Skeletal muscle cell (primary cell): ENCODE measurements at regions not wholly inside any gene's neighbourhood (a gene's known extent, or its start where the extent isn't known, plus 50 kb on each side); places are given as distances from the start of the nearest gene placed in this dataset.

ENCODE experiments used
- DNase-seq: peaks from one replicate; pipeline ENCODE4 v3.0.0-alpha.2; 2010; ENCODE audit warnings: low read depth
- H3K4me3 ChIP-seq: 2 replicates; pipeline ENCODE4 v1.5.1; 2011; ENCODE audit warnings: low read depth, mild to moderate bottlenecking, control low read depth, low read length, moderate library complexity

GRCh38 chr15:94177112-94177511 is 54.2 kb upstream of the MCTP2 start:
- no peak overlapping the region for H3K4me3 ChIP-seq
- no peak for DNase-seq

- DNase-seq, result no peak
- no peak overlapping the region for H3K4me3 ChIP-seq
These were observed 55.9 kb upstream of the MCTP2 start for GRCh38 chr15:94175420-94175819.

DNA sequence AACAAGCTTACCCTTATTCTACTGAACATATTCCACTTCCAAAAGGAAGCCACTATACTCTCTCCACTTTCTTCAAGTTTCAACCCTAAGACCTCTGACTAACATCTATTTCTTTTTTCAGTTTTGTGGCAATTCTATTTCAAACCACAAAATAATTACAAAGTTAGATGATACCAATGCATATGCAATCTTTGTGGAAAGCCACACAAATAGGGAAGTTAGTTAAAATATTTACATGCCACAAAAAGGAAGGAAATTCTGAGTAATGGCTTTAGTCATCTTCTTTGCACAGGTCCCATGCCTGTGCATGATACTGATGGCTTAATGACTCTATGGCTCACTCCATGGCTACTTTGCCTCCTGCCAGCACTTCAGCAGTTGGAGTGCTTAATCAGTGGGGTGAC is 57.0 kb upstream of the MCTP2 start:
- DNase-seq, result no peak
- no peak overlapping the region for H3K4me3 ChIP-seq

- H3K4me3 ChIP-seq, result no peak overlapping the region
- DNase-seq, result no peak
These were observed 63.1 kb upstream of the MCTP2 start for GRCh38 chr15:94168250-94168649.

- no peak for DNase-seq
- no peak overlapping the region for H3K4me3 ChIP-seq
These were observed 66.4 kb upstream of the MCTP2 start for GRCh38 chr15:94164971-94165370.

DNA sequence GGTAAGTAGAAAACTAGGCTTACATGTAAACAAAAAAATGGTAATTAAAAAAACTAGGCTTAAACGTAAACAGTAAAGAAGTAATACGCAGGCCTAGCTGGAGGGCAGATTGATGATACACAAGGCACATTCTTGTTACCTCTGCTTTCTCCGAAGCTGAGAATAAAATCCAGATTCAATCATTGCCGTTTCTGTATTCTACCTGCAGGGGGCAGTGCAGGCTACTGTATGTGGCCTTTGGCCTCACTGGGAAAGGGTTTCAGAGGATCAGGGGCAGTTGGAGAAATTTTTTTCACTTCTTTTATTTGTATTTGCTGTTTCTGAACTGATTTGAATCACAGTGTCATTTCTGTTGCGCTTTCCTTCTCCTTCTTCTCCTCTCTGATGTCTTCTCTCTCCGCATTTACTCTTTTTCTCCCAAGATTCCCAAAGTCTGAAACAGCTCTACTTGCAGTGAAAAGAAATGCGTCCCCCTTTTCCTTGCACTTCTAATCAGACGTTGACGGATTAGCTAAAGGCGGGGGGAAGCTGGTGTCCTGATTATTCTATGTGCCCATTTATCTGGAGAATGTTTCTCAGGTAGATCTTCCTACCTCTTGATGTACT is 67.1 kb upstream of the MCTP2 start:
- H3K4me3 ChIP-seq, result no peak overlapping the region
- no peak for DNase-seq

GRCh38 chr15:94162939-94163338 is 68.4 kb upstream of the MCTP2 start:
- no peak overlapping the region for H3K4me3 ChIP-seq
- DNase-seq, result no peak

- no peak overlapping the region for H3K4me3 ChIP-seq
- DNase-seq, result no peak
These were observed 77.1 kb upstream of the MCTP2 start for GRCh38 chr15:94154255-94154654.

DNA sequence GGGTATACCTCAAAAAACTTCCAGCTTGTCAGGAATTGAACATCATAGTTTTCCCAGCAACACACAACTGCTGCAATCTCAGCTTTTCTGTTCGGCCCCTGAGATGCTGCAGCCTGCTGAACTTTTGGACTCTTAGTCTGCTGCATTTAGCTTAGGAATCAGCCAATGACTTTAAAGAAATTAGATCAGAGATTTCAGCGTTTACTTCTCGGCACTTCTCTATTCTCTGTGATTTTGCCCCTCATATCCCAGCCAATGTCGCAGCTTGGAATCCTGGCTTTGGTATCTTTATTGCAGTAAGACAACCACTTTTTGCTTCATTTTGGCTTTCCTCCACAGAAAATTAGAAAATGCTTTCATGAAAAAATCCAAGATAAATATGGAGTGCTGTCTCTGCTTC is 86.3 kb upstream of the MCTP2 start:
- no peak overlapping the region for H3K4me3 ChIP-seq
- DNase-seq, result no peak

GRCh38 chr15:94141802-94142201 is 89.6 kb upstream of the MCTP2 start:
- no peak overlapping the region for H3K4me3 ChIP-seq
- DNase-seq, result no peak

- no peak for DNase-seq
- no peak overlapping the region for H3K4me3 ChIP-seq
These were observed 95.7 kb upstream of the MCTP2 start for GRCh38 chr15:94135486-94136147.

DNA sequence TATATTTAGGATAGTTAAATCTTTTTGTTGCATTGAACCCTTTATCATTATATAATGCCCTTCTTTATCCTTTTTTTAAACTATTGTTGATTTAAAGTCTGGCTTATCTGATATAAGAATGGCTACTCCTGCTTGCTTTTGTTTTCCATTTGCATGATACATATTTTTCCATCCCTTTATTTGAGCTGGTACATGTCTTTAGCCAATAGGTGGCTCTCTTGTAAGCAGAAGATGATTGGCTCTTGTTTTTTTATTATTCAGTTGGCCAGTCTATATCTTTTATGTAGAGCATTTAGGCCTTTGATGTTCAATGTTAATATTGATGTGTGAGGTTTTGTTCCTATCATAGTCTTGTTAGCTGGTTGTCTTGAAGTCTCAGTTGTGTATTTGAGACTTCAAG is 99.5 kb upstream of the MCTP2 start:
- H3K4me3 ChIP-seq, result no peak overlapping the region
- DNase-seq, result no peak

DNA sequence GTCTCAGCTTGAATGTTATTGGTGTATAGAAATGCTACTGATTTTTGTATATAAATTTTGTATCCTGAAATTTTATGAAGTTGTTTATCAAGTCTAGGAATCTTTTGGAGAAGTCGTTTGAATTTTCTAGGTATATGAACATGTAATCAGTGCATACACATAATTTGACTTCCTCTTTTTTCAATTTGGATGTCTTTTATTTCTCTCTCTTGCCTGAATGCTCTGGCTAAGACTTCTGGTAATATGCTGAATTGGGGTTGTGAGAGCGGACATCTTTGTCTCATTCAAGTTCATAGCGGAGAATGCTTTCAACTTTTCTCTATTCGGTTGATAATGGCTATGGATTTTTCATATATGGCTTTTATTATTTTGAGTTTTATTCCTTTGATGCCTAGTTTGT is 100.9 kb upstream of the MCTP2 start:
- no peak overlapping the region for H3K4me3 ChIP-seq
- DNase-seq, result no peak

GRCh38 chr15:94127006-94127405 is 104.4 kb upstream of the MCTP2 start:
- no peak overlapping the region for H3K4me3 ChIP-seq
- DNase-seq, result no peak

DNA sequence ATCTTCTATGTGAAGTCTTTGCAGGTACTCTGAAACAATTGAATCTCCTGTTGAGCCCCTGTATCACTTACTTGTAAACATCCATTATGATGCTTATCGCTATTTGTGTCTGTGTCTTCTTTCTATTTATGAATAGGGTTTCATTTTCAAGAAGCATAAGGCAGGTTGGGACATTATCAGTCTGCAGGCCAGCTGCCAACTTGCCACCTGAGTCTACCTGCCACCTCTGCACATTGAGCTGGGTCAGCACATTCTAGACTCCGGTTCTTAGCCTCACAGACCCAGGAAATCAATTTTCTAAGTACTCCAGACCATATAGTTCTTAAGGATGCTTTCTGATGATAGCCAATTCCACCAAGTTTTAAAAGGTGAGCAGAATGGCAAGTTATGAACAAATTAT is 105.7 kb upstream of the MCTP2 start:
- no peak for DNase-seq
- no peak overlapping the region for H3K4me3 ChIP-seq

- H3K4me3 ChIP-seq, result no peak overlapping the region
- no peak for DNase-seq
These were observed 106.2 kb upstream of the MCTP2 start for GRCh38 chr15:94125156-94125555.

GRCh38 chr15:94122516-94122915 is 108.8 kb upstream of the MCTP2 start:
- no peak overlapping the region for H3K4me3 ChIP-seq
- DNase-seq, result no peak

DNA sequence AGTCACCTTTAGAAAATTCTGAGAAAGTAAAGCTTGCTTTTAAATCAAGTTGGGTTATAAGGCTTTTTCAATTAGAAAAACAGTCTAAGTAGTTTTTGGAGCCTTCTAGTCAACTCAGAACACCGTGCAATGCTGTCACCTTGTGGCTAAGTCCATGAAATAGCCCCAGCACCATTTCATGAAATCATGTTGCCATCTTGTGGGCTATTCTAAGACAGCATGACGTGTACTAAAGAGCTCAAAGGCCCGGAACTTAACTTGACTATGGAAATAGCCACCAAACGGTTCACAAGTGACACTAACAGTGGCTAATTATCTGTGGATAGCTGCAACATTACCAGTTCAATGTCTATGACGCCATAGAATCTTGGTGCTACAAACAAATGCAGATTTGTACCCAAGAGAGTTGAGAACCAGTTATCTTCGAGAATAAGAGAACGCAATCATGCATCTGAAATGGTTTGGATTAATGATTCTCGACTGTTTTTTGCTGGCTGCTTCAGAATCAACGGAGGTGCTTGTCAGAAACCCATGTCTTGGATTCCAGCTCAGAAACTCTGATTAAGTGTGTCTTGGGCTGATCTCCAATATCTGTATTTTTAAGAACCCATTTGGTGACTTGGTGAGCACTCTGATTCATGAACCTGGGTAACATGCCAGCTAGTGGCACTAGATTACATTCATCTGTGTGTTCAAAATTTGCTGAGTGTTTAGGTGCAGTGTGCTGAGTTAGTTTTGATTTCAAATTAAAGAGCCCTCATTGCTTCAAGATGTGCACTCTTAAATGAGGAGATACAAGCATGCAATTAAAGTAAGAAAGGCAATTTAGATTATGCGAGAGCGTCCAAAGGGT is 111.2 kb upstream of the MCTP2 start:
- DNase-seq, result peak; percentile 62
- no peak overlapping the region for H3K4me3 ChIP-seq

GRCh38 chr15:94119298-94119811 is 112.0 kb upstream of the MCTP2 start:
- H3K4me3 ChIP-seq, result no peak overlapping the region
- DNase-seq, result no peak

DNA sequence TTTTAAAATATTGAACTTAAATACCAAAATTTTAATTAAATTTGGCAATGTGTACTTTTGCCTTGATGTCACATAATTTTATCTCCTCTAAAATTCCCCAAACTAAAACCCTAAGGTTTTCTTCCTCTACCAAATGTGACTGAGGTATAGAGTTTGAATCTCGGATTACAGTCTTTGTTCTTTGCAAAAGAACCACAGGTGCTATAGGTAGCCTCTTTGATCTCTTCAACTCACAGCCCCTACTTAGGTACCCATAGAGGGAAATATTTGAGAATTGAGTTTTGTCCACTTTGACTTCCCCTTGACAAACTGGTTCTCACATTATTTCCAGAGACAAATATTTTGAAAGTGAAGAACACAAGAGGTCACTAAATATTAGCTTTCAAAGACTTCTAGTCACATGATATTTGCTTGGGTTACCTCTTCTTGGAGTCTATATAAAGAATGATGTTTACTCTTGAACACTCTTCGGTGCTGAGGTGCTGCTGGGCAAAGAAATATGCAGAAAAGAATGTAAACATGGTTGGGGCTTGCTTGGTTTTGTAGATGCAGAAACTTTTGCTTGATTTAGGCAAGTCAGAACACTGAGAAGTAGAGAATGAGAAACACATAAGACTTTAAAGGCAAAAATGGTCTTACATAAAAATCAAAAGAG is 120.8 kb upstream of the MCTP2 start:
- no peak for DNase-seq
- no peak overlapping the region for H3K4me3 ChIP-seq
